ENCODE measurements at regions not wholly inside any gene's neighbourhood (a gene's known extent, or its start where the extent isn't known, plus 50 kb on each side); places are given as distances from the start of the nearest gene placed in this dataset.

GRCh38 chr12:127081058-127081457 lies 1185.9 kb upstream of the TMEM132C start:
- Histone ChIP-seq H3K9me3 (ENCODE audit: control extremely low read depth in 1 of 5, control insufficient read depth in 4 of 5, insufficient read depth in 2 of 5, low read depth in 1 of 5, low read length in 4 of 5) (no peaks in the 10 kb centered on the region), H3K4me1 (ENCODE audit: control extremely low read depth in 1 of 4, control insufficient read depth in 4 of 4, insufficient read depth in 4 of 4, low read length in 3 of 4) (peaks cover 0 to 10% (median 7%) of the 10 kb centered on the region in 4 experiments), H3K27ac (ENCODE audit: insufficient read depth in 1 of 2, low read depth in 1 of 2, low read length in 2 of 2, poor library complexity in 1 of 2, severe bottlenecking in 2 of 2) (no peak overlapping the region), H3K36me3 (ENCODE audit: control insufficient read depth in 4 of 4, insufficient read depth in 4 of 4, low read length in 3 of 4) (no peaks in the 10 kb centered on the region), H3K4me3 (ENCODE audit: control insufficient read depth in 1 of 7, extremely low read depth in 1 of 7, insufficient read depth in 4 of 7, low read depth in 2 of 7, low read length in 6 of 7) (no peak overlapping the region), H3K27me3 (replicated peaks in 2 of 5; ENCODE audit: control insufficient read depth in 4 of 5, insufficient read depth in 5 of 5, low read length in 4 of 5) (no peaks in the 10 kb centered on the region)
- POLR2A ChIA-PET, result no interaction called here
- no peak for DNase-seq
- CTCF ChIA-PET, result no interaction called here
- WGBS (ENCODE audit: insufficient coverage), result 100% methylated on average over 2 of the region's 2 CpGs

- Histone ChIP-seq H3K4me3 (ENCODE audit: control insufficient read depth in 1 of 7, extremely low read depth in 1 of 7, insufficient read depth in 4 of 7, low read depth in 2 of 7, low read length in 6 of 7) (peak overlapping the region in 6 of 7 experiments; percentile 40 to 72 (median 64)), H3K4me1 (ENCODE audit: control extremely low read depth in 1 of 4, control insufficient read depth in 4 of 4, insufficient read depth in 4 of 4, low read length in 3 of 4) (peaks cover 0 to 10% (median 7%) of the 10 kb centered on the region in 4 experiments), H3K27me3 (replicated peaks in 2 of 5; ENCODE audit: control insufficient read depth in 4 of 5, insufficient read depth in 5 of 5, low read length in 4 of 5) (peaks cover 0 to 2% (median 0%) of the 10 kb centered on the region in 5 experiments), H3K36me3 (ENCODE audit: control insufficient read depth in 4 of 4, insufficient read depth in 4 of 4, low read length in 3 of 4) (no peaks in the 10 kb centered on the region), H3K27ac (ENCODE audit: insufficient read depth in 1 of 2, low read depth in 1 of 2, low read length in 2 of 2, poor library complexity in 1 of 2, severe bottlenecking in 2 of 2) (peak overlapping the region; percentile 52 to 78), H3K9me3 (ENCODE audit: control extremely low read depth in 1 of 5, control insufficient read depth in 4 of 5, insufficient read depth in 2 of 5, low read depth in 1 of 5, low read length in 4 of 5) (no peaks in the 10 kb centered on the region)
- 0% methylated on average over 3 of the region's 6 CpGs for WGBS (ENCODE audit: insufficient coverage)
- peak; percentile 83 to 94 (median 93) for DNase-seq
- CTCF ChIA-PET, result interaction anchor here (0.7 to 1.1 kb wide), 2 partner anchors 26 to 298 kb away, joined by 3 to 4 read pairs; no protein-coding TSS in a partner anchor
- POLR2A ChIA-PET, result no interaction called here
Measured at GRCh38 chr12:127083008-127083949, 1183.7 kb upstream of the TMEM132C start.

- Histone ChIP-seq H3K27ac (ENCODE audit: insufficient read depth in 1 of 2, low read depth in 1 of 2, low read length in 2 of 2, poor library complexity in 1 of 2, severe bottlenecking in 2 of 2) (no peak overlapping the region), H3K4me1 (ENCODE audit: control extremely low read depth in 1 of 4, control insufficient read depth in 4 of 4, insufficient read depth in 4 of 4, low read length in 3 of 4) (no peaks in the 10 kb centered on the region), H3K9me3 (ENCODE audit: control extremely low read depth in 1 of 5, control insufficient read depth in 4 of 5, insufficient read depth in 2 of 5, low read depth in 1 of 5, low read length in 4 of 5) (no peaks in the 10 kb centered on the region), H3K4me3 (ENCODE audit: control insufficient read depth in 1 of 7, extremely low read depth in 1 of 7, insufficient read depth in 4 of 7, low read depth in 2 of 7, low read length in 6 of 7) (no peak overlapping the region), H3K27me3 (replicated peaks in 2 of 5; ENCODE audit: control insufficient read depth in 4 of 5, insufficient read depth in 5 of 5, low read length in 4 of 5) (peaks cover 0 to 3% (median 0%) of the 10 kb centered on the region in 5 experiments), H3K36me3 (ENCODE audit: control insufficient read depth in 4 of 4, insufficient read depth in 4 of 4, low read length in 3 of 4) (no peaks in the 10 kb centered on the region)
- WGBS (ENCODE audit: insufficient coverage), result no CpG with 5 or more reads among the region's 1 CpG
- CTCF ChIA-PET, result no interaction called here
- POLR2A ChIA-PET, result no interaction called here
- DNase-seq, result no peak
Measured at GRCh38 chr12:127101076-127101475, 1165.9 kb upstream of the TMEM132C start.

GRCh38 chr12:127106041-127106440 lies 1160.9 kb upstream of the TMEM132C start:
- Histone ChIP-seq H3K27ac (ENCODE audit: insufficient read depth in 1 of 2, low read depth in 1 of 2, low read length in 2 of 2, poor library complexity in 1 of 2, severe bottlenecking in 2 of 2) (no peak overlapping the region), H3K36me3 (ENCODE audit: control insufficient read depth in 4 of 4, insufficient read depth in 4 of 4, low read length in 3 of 4) (no peaks in the 10 kb centered on the region), H3K4me3 (ENCODE audit: control insufficient read depth in 1 of 7, extremely low read depth in 1 of 7, insufficient read depth in 4 of 7, low read depth in 2 of 7, low read length in 6 of 7) (no peak overlapping the region), H3K4me1 (ENCODE audit: control extremely low read depth in 1 of 4, control insufficient read depth in 4 of 4, insufficient read depth in 4 of 4, low read length in 3 of 4) (no peaks in the 10 kb centered on the region), H3K27me3 (replicated peaks in 2 of 5; ENCODE audit: control insufficient read depth in 4 of 5, insufficient read depth in 5 of 5, low read length in 4 of 5) (peaks cover 0 to 2% (median 2%) of the 10 kb centered on the region in 5 experiments), H3K9me3 (ENCODE audit: control extremely low read depth in 1 of 5, control insufficient read depth in 4 of 5, insufficient read depth in 2 of 5, low read depth in 1 of 5, low read length in 4 of 5) (no peaks in the 10 kb centered on the region)
- ChIA-PET CTCF (interaction anchor here (4.6 kb wide), 1 partner anchor 12 kb away, joined by 16 read pairs; no protein-coding TSS in a partner anchor), POLR2A (no interaction called here)
- WGBS (ENCODE audit: insufficient coverage), result 100% methylated on average over 3 of the region's 3 CpGs
- DNase-seq, result no peak

- H3K27me3 ChIP-seq (replicated peaks in 2 of 5; ENCODE audit: control insufficient read depth in 4 of 5, insufficient read depth in 5 of 5, low read length in 4 of 5), result peaks cover 0 to 2% (median 0%) of the 10 kb centered on the region in 5 experiments
- no peak overlapping the region for H3K4me3 ChIP-seq (ENCODE audit: control insufficient read depth in 1 of 7, extremely low read depth in 1 of 7, insufficient read depth in 4 of 7, low read depth in 2 of 7, low read length in 6 of 7)
- H3K27ac ChIP-seq (ENCODE audit: insufficient read depth in 1 of 2, low read depth in 1 of 2, low read length in 2 of 2, poor library complexity in 1 of 2, severe bottlenecking in 2 of 2), result no peak overlapping the region
- no peak for DNase-seq
- POLR2A ChIA-PET, result no interaction called here
- H3K9me3 ChIP-seq (ENCODE audit: control extremely low read depth in 1 of 5, control insufficient read depth in 4 of 5, insufficient read depth in 2 of 5, low read depth in 1 of 5, low read length in 4 of 5), result no peaks in the 10 kb centered on the region
- WGBS (ENCODE audit: insufficient coverage), result no CpG with 5 or more reads among the region's 1 CpG
- CTCF ChIA-PET, result interaction anchor here (0.6 to 4.6 kb wide), 5 partner anchors 11 to 358 kb away, joined by 3 to 16 read pairs (median 7); no protein-coding TSS in a partner anchor
- H3K36me3 ChIP-seq (ENCODE audit: control insufficient read depth in 4 of 4, insufficient read depth in 4 of 4, low read length in 3 of 4), result no peaks in the 10 kb centered on the region
- no peaks in the 10 kb centered on the region for H3K4me1 ChIP-seq (ENCODE audit: control extremely low read depth in 1 of 4, control insufficient read depth in 4 of 4, insufficient read depth in 4 of 4, low read length in 3 of 4)
Measured at GRCh38 chr12:127106697-127107096, 1160.3 kb upstream of the TMEM132C start.

GRCh38 chr12:127107744-127108143 lies 1159.2 kb upstream of the TMEM132C start:
- no peaks in the 10 kb centered on the region for H3K36me3 ChIP-seq (ENCODE audit: control insufficient read depth in 4 of 4, insufficient read depth in 4 of 4, low read length in 3 of 4)
- POLR2A ChIA-PET, result no interaction called here
- no peak overlapping the region for H3K27ac ChIP-seq (ENCODE audit: insufficient read depth in 1 of 2, low read depth in 1 of 2, low read length in 2 of 2, poor library complexity in 1 of 2, severe bottlenecking in 2 of 2)
- DNase-seq, result no peak
- 91% methylated on average over 3 of the region's 3 CpGs for WGBS (ENCODE audit: insufficient coverage)
- CTCF ChIA-PET, result interaction anchor here (0.9 to 4.6 kb wide), 14 partner anchors 10 to 965 kb away, joined by 3 to 22 read pairs (median 4); no protein-coding TSS in a partner anchor
- no peaks in the 10 kb centered on the region for H3K9me3 ChIP-seq (ENCODE audit: control extremely low read depth in 1 of 5, control insufficient read depth in 4 of 5, insufficient read depth in 2 of 5, low read depth in 1 of 5, low read length in 4 of 5)
- H3K4me1 ChIP-seq (ENCODE audit: control extremely low read depth in 1 of 4, control insufficient read depth in 4 of 4, insufficient read depth in 4 of 4, low read length in 3 of 4), result no peaks in the 10 kb centered on the region
- H3K27me3 ChIP-seq (replicated peaks in 2 of 5; ENCODE audit: control insufficient read depth in 4 of 5, insufficient read depth in 5 of 5, low read length in 4 of 5), result peaks cover 0 to 2% (median 0%) of the 10 kb centered on the region in 5 experiments
- H3K4me3 ChIP-seq (ENCODE audit: control insufficient read depth in 1 of 7, extremely low read depth in 1 of 7, insufficient read depth in 4 of 7, low read depth in 2 of 7, low read length in 6 of 7), result no peak overlapping the region

Measured in common myeloid progenitor, CD34-positive (primary cell).